AG10803 (cell line): ENCODE measurements at regions not wholly inside any gene's neighbourhood (a gene's known extent, or its start where the extent isn't known, plus 50 kb on each side); places are given as distances from the start of the nearest gene placed in this dataset.

Experiments
- DNase-seq: peaks from one replicate; pipeline ENCODE4 v3.0.0; 2010; ENCODE audit warnings: low read depth
- H3K4me3 ChIP-seq: 2 replicates; pipeline ENCODE4 v1.5.1; 2011; ENCODE audit warnings: mild to moderate bottlenecking, low read length, control low read depth
- CTCF ChIP-seq: conservative IDR thresholded peaks from 2 replicates; pipeline ENCODE4 v1.5.1; 2011; ENCODE audit warnings: mild to moderate bottlenecking, low read length, control low read depth, inconsistent platforms

- TF ChIP-seq CTCF, result no peak
- DNase-seq, result no peak
- H3K4me3 ChIP-seq, result no peak overlapping the region
Observed at GRCh38 chr2:122055521-122055931, 300.1 kb downstream of the TSN start.

GRCh38 chr2:122056853-122057252 is 301.4 kb downstream of the TSN start:
- H3K4me3 ChIP-seq, result no peak overlapping the region
- no peak for TF ChIP-seq CTCF
- DNase-seq, result no peak

DNA sequence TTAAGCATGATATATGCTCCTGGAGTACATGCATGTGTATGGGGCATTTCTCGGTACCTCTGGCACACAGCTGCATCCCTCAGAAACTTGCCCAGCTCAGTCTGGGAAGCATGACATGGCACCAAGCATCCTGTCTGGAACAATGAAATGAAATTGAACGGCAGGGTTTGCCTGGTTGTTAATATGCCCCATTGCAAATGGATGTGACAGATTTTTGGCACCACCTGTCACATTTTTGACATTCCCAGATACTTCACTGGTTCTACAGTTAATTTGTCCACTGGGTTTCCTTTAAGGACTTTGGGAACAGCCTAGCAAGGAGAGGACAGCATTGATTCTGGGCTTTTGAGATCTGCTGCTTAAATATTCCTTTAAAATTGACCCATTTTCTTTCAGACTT is 305.8 kb downstream of the TSN start:
- no peak overlapping the region for H3K4me3 ChIP-seq
- peak; percentile 5 for DNase-seq
- TF ChIP-seq CTCF, result no peak

DNA sequence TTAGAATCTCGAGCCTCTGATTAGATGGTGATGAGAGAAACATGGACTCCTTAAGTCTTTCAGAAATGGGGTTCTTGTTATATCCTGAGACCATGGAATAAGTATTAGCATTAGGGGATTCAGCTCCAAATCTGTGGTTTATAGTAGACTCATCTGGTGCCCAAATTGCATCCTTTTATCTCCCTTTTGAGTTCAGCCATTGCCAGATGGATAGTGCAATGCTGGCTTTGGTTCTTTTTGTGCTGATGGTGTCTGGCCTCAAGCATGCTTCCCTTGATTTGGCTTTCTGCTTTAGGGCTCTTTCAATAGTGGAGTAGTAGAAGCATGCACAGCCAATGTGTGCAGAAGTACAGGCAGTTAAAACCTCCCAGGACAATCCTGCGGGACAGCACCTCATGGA is 306.4 kb downstream of the TSN start:
- no peak for TF ChIP-seq CTCF
- no peak overlapping the region for H3K4me3 ChIP-seq
- no peak for DNase-seq

DNA sequence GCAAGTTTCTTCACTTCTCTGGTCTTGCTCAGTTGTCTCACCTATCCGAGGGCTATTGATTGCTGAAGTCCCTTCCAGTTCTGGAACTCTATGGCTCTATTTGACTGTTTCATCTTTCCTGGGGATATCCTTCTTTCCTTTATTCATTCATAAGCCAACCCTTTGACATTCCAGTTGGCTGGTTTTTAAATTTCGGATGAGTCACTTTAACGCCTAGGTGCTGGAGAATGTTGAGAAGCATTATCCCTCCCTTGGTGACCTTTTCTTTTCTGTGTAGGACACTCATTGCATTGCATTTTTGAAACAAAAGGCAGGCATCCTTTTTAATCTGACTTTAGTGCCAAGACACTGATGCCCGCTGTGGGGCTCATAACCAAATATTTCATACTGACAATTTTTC is 307.1 kb downstream of the TSN start:
- DNase-seq, result no peak
- TF ChIP-seq CTCF, result no peak
- H3K4me3 ChIP-seq, result no peak overlapping the region

- DNase-seq, result no peak
- H3K4me3 ChIP-seq, result no peak overlapping the region
- TF ChIP-seq CTCF, result no peak
Observed at GRCh38 chr2:122063716-122064115, 308.3 kb downstream of the TSN start.

DNA sequence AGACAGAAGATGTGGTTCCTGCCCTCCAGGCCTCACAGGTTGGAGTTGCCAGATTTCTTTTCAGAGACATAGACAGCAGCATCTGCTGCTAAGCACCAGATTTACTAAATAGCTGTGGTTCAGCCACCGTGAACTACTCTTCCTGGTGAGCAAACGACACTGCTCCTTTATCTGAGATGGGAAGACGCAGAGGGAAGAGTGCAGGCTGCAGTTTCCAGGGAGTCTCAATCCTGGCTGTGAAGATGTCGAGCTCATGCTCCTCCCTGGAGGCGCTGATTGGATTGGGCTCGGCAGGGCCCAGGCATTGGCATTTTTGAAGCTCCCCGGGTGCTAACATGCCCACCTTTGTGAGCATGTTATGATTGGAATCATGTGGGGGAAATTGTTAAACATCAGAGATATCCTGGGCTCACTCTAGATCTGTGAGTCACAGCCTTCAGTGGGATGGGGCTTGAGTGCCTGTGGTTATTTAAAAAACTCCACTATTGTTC is 314.8 kb downstream of the TSN start:
- no peak overlapping the region for H3K4me3 ChIP-seq
- peak; percentile 24 for DNase-seq
- no peak for TF ChIP-seq CTCF
